Kidney (tissue), 13 donors: ENCODE measurements at regions not wholly inside any gene's neighbourhood (a gene's known extent, or its start where the extent isn't known, plus 50 kb on each side); places are given as distances from the start of the nearest gene placed in this dataset.

Experiments
- DNase-seq, 5 donors: peaks; one replicate each; pipeline ENCODE4 v3.0.0-alpha.2; 2013 to 2020
- FAIRE-seq: peaks from 2 replicates; lab custom pipeline; 2012; peaks lifted over from hg19 to GRCh38; lab: Jason Lieb, UNC
- H3K27ac ChIP-seq, 2 donors: one replicate each; pipeline ENCODE4 v1.7.0; 2013; ENCODE audit warnings: low read depth in 2 of 2, low read length in 2 of 2, inconsistent platforms in 1 of 2
- H3K27me3 ChIP-seq: one replicate; pipeline ENCODE4 v1.7.1; 2013; ENCODE audit warnings: low read length, inconsistent platforms; ENCODE audit not compliant: control insufficient read depth, insufficient read depth
- H3K36me3 ChIP-seq, 3 donors: one replicate each; pipeline versions ENCODE4 v1.7.0 to v1.7.1; 2013; ENCODE audit warnings: low read length in 3 of 3, control low read depth in 1 of 3, inconsistent platforms in 1 of 3; ENCODE audit not compliant: insufficient read depth in 3 of 3, control insufficient read depth in 2 of 3
- H3K4me1 ChIP-seq, 3 donors: one replicate each; pipeline versions ENCODE4 v1.7.0 to v1.7.1; 2013; ENCODE audit warnings: low read length in 3 of 3, inconsistent platforms in 1 of 3, low read depth in 1 of 3; ENCODE audit not compliant: control insufficient read depth in 2 of 3, insufficient read depth in 2 of 3
- H3K4me3 ChIP-seq, 3 donors: one replicate each; pipeline versions ENCODE4 v1.7.0 to v1.8.1; 2013; ENCODE audit warnings: low read length in 3 of 3, control low read depth in 1 of 3, inconsistent platforms in 1 of 3
- H3K9ac ChIP-seq, 3 donors: one replicate each; pipeline versions ENCODE4 v1.7.0 to v1.7.1; 2013; ENCODE audit warnings: low read length in 3 of 3, control low read depth in 1 of 3, inconsistent platforms in 1 of 3
- H3K9me3 ChIP-seq, 3 donors: one replicate each; pipeline versions ENCODE4 v1.7.0 to v1.7.1; 2013; ENCODE audit warnings: low read length in 3 of 3, control low read depth in 1 of 3, inconsistent platforms in 1 of 3; ENCODE audit not compliant: control insufficient read depth in 2 of 3, insufficient read depth in 1 of 3
- CTCF ChIP-seq: IDR thresholded peaks from 3 replicates; pipeline ENCODE4 v1.5.1; 2012; ENCODE audit warnings: mild to moderate bottlenecking, moderate library complexity, borderline replicate concordance; ENCODE audit not compliant: insufficient read depth; ENCODE audit errors: extremely low read depth
- intact Hi-C: fragments of 100-400 bp; cut with DNase I; formaldehyde crosslinking; loops from one replicate; pipeline ENCODE4 v1.11.1; 2022
- donor health status: control.
- donor health status: control.
- donor health status: control.
- donor health status: control.
- donor health status: control.
- donor health status: DM: yes; HTN: yes; CAD: no.
- donor health status: Normal renal cell carcinoma (clear cell type).

- intact Hi-C loops, result no loop called here
- H3K27me3 ChIP-seq, result no peaks in the 10 kb centered on the region
- no peak overlapping the region for H3K9ac ChIP-seq
- H3K36me3 ChIP-seq, result no peaks in the 10 kb centered on the region
- no peaks in the 10 kb centered on the region for H3K9me3 ChIP-seq
- no peak for TF ChIP-seq CTCF
- no peak overlapping the region for H3K4me3 ChIP-seq
- H3K4me1 ChIP-seq, result no peaks in the 10 kb centered on the region
- no peak for DNase-seq
- H3K27ac ChIP-seq, result no peak overlapping the region
- FAIRE-seq, result no peak
Measured at GRCh38 chr2:236943841-236944513, 141.7 kb upstream of the COPS8 start.

- TF ChIP-seq CTCF, result no peak
- DNase-seq (no peak), FAIRE-seq (no peak)
- H3K36me3 ChIP-seq, result no peaks in the 10 kb centered on the region
- no peaks in the 10 kb centered on the region for H3K4me1 ChIP-seq
- intact Hi-C loops, result no loop called here
- no peaks in the 10 kb centered on the region for H3K9me3 ChIP-seq
- H3K9ac ChIP-seq, result no peak overlapping the region
- no peak overlapping the region for H3K27ac ChIP-seq
- H3K27me3 ChIP-seq, result no peaks in the 10 kb centered on the region
- H3K4me3 ChIP-seq, result no peak overlapping the region
Measured at GRCh38 chr2:236944561-236944960, 141.1 kb upstream of the COPS8 start.

GRCh38 chr2:236945431-236946016 is 140.2 kb upstream of the COPS8 start:
- intact Hi-C loops, result no loop called here
- Histone ChIP-seq H3K9me3 (no peaks in the 10 kb centered on the region), H3K27me3 (no peaks in the 10 kb centered on the region), H3K36me3 (no peaks in the 10 kb centered on the region), H3K4me3 (no peak overlapping the region), H3K9ac (no peak overlapping the region), H3K4me1 (no peaks in the 10 kb centered on the region), H3K27ac (no peak overlapping the region)
- TF ChIP-seq CTCF, result no peak
- DNase-seq (no peak), FAIRE-seq (no peak)
